OCI-LY3 (cell line): ENCODE measurements at regions not wholly inside any gene's neighbourhood (a gene's known extent, or its start where the extent isn't known, plus 50 kb on each side); places are given as distances from the start of the nearest gene placed in this dataset.

ENCODE experiments used
- H2AFZ ChIP-seq: fragments of 200-600, 300-600 bp; shearing (Covaris generic); 2 replicates; pipeline ENCODE4 v1.6.0; 2014; ENCODE audit warnings: antibody characterized with exemption, low read depth, low read length
- H3K27ac ChIP-seq: fragments of 200-600, 300-600 bp; sonication (generic); 2 replicates; pipeline ENCODE4 v1.5.1; 2014; ENCODE audit warnings: mild to moderate bottlenecking, low read length, moderate library complexity, mixed read lengths
- H3K27me3 ChIP-seq: fragments of 200-600, 300-600 bp; sonication (generic); 2 replicates; pipeline ENCODE4 v1.6.1; 2014; ENCODE audit warnings: low read depth, low read length, mixed read lengths
- H3K36me3 ChIP-seq: fragments of 200-600, 300-600 bp; sonication (generic); replicated peaks from 2 replicates; pipeline ENCODE3; 2014; ENCODE audit warnings: low read depth, low read length, mixed read lengths
- H3K4me1 ChIP-seq: fragments of 300-600, 200-600 bp; sonication (generic); 2 replicates; pipeline ENCODE4 v1.6.1; 2014; ENCODE audit warnings: low read length, mixed read lengths
- H3K4me2 ChIP-seq: fragments of 200-600, 300-600 bp; sonication (generic); 2 replicates; pipeline ENCODE4 v1.6.1; 2014; ENCODE audit warnings: low read length, mixed read lengths
- H3K4me3 ChIP-seq: fragments of 300-600, 200-600 bp; sonication (generic); 2 replicates; pipeline ENCODE4 v1.5.1; 2014; ENCODE audit warnings: antibody characterized with exemption, mild to moderate bottlenecking, low read length, moderate library complexity
- H3K79me2 ChIP-seq: fragments of 300-600, 200-600 bp; shearing (Covaris generic); 2 replicates; pipeline ENCODE4 v1.6.1; 2014; ENCODE audit warnings: mild to moderate bottlenecking, low read length, mixed read lengths
- H3K9ac ChIP-seq: fragments of 300-600, 200-600 bp; shearing (Covaris generic); 2 replicates; pipeline ENCODE4 v1.6.0; 2014; ENCODE audit warnings: mild to moderate bottlenecking, low read length, moderate library complexity
- H3K9me3 ChIP-seq: fragments of 200-600, 300-600 bp; shearing (Covaris generic); 2 replicates; pipeline ENCODE4 v1.6.1; 2014; ENCODE audit warnings: low read length, mixed read lengths; ENCODE audit not compliant: insufficient read depth
- H4K20me1 ChIP-seq: fragments of 200-600, 300-600 bp; sonication (generic); 2 replicates; pipeline ENCODE4 v1.6.1; 2016; ENCODE audit warnings: low read length, mixed read lengths; ENCODE audit not compliant: insufficient read depth
- EZH2phosphoT487 ChIP-seq: fragments of 200-600 bp; shearing (Covaris generic); IDR thresholded peaks from 2 replicates; pipeline ENCODE4 v1.6.1; 2018; ENCODE audit warnings: antibody characterized with exemption, mixed run types, low read depth
- TF ChIP-seq, protein P1 (sequence below): fragments of 200-600, 300-600 bp; sonication (generic); IDR thresholded peaks from 2 replicates; pipeline ENCODE4 v1.5.1; 2014; ENCODE audit warnings: antibody characterized with exemption, low read length, low read depth

DNA sequence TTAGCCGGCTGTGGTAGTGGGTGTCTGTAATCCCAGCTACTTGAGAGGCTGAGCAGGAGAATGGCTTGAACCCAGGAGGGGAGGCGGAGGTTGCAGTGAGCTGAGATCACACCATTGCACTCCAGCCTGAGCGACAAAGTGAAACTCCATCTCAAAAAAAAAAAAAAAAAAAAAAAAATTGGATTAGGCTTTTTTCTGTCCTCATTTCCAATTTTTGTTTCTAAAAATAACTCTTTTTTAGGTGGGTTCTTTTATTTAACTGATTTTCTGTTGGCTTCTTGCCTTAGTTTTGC is 863.7 kb downstream of the LRFN5 start:
- H3K9me3 ChIP-seq, result no peaks in the 10 kb centered on the region
- peaks cover 8% of the 10 kb centered on the region for H3K4me1 ChIP-seq
- peak overlapping the region; percentile 96 for H2AFZ ChIP-seq
- TF ChIP-seq EZH2phosphoT487, result no peak
- TF ChIP-seq, protein P1, sequence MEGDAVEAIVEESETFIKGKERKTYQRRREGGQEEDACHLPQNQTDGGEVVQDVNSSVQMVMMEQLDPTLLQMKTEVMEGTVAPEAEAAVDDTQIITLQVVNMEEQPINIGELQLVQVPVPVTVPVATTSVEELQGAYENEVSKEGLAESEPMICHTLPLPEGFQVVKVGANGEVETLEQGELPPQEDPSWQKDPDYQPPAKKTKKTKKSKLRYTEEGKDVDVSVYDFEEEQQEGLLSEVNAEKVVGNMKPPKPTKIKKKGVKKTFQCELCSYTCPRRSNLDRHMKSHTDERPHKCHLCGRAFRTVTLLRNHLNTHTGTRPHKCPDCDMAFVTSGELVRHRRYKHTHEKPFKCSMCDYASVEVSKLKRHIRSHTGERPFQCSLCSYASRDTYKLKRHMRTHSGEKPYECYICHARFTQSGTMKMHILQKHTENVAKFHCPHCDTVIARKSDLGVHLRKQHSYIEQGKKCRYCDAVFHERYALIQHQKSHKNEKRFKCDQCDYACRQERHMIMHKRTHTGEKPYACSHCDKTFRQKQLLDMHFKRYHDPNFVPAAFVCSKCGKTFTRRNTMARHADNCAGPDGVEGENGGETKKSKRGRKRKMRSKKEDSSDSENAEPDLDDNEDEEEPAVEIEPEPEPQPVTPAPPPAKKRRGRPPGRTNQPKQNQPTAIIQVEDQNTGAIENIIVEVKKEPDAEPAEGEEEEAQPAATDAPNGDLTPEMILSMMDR, result no peak
- no peaks in the 10 kb centered on the region for H3K27me3 ChIP-seq
- H4K20me1 ChIP-seq, result no peaks in the 10 kb centered on the region
- H3K4me2 ChIP-seq, result peak overlapping the region; percentile 84
- H3K27ac ChIP-seq, result peak overlapping the region; percentile 45; the same call in 1 of the 2 replicates
- H3K36me3 ChIP-seq, result no peaks in the 10 kb centered on the region
- H3K79me2 ChIP-seq, result no peaks in the 10 kb centered on the region
- peak overlapping the region; percentile 61 for H3K9ac ChIP-seq
- peak overlapping the region; percentile 71 for H3K4me3 ChIP-seq

DNA sequence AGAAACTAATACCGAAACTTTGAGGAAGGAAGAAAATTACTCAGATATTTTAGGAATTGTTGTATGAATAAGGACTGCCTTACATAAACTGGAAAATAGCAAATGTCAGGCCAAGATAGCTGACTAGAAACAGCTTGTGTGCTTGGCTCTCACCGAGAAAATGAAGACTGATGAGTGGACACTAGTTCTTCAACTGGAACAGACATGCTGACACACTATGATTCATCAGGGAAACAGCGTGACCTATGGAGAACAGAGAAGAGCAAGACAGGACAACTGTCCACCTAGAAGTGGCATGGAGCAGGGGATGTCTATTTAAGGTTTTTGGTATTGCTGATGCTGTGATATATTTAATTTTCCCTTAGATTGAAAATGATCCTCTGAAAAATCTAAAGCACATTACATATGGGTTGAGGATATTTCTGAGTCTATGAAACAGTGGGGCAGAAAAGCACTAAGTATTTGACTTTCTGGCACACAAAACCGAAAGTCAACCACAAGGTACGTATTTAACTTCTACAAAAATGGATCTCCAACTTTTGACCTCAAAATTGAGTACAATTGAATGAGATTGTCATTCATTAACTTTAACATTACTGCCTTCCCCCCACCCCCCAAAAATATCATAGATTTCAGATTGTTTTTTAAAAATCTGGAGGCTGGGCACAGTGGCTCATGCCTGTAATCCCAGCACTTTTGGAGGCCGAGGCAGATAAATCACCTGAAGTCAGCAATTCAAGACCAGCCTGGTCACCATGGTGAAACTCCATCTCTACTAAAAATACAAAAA is 863.2 kb downstream of the LRFN5 start:
- no peaks in the 10 kb centered on the region for H4K20me1 ChIP-seq
- H2AFZ ChIP-seq, result peak overlapping the region; percentile 96
- H3K4me3 ChIP-seq, result peak overlapping the region; percentile 71
- no peaks in the 10 kb centered on the region for H3K79me2 ChIP-seq
- no peaks in the 10 kb centered on the region for H3K27me3 ChIP-seq
- H3K27ac ChIP-seq, result peak overlapping the region; percentile 45; the same call in 1 of the 2 replicates
- peaks cover 8% of the 10 kb centered on the region for H3K4me1 ChIP-seq
- H3K36me3 ChIP-seq, result no peaks in the 10 kb centered on the region
- H3K9me3 ChIP-seq, result no peaks in the 10 kb centered on the region
- TF ChIP-seq, protein P1, result no peak
- TF ChIP-seq EZH2phosphoT487, result no peak
- H3K9ac ChIP-seq, result peak overlapping the region; percentile 61
- H3K4me2 ChIP-seq, result peak overlapping the region; percentile 84

DNA sequence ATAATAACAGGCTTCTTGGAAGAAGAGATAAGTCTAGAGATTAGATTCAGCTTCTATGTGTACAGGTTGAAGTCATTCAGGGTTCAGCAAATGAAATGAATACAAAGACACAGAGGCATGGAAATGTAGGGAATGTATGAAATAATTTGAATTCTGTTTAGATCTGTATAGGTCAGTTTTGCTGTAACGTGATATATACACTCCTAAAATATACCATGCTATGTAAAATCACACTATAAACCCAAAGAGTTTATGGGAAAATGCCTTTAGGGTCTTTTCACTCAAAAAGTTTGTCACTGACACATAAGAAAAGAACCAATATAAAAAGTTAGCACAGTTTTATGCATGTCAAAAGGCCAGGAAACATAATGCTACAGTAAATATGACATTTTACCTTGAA is 854.0 kb downstream of the LRFN5 start:
- H3K27me3 ChIP-seq, result no peaks in the 10 kb centered on the region
- no peak overlapping the region for H2AFZ ChIP-seq
- H3K4me1 ChIP-seq, result no peaks in the 10 kb centered on the region
- H3K4me3 ChIP-seq, result no peak overlapping the region
- no peaks in the 10 kb centered on the region; the same call in 1 of the 2 replicates for H3K9me3 ChIP-seq
- no peaks in the 10 kb centered on the region for H4K20me1 ChIP-seq
- no peak overlapping the region for H3K27ac ChIP-seq
- H3K4me2 ChIP-seq, result no peak overlapping the region
- TF ChIP-seq, protein P1, result no peak
- TF ChIP-seq EZH2phosphoT487, result no peak
- no peaks in the 10 kb centered on the region for H3K36me3 ChIP-seq
- H3K79me2 ChIP-seq, result no peaks in the 10 kb centered on the region
- H3K9ac ChIP-seq, result no peak overlapping the region

- Histone ChIP-seq H3K4me3 (no peak overlapping the region), H3K27ac (no peak overlapping the region), H3K36me3 (no peaks in the 10 kb centered on the region), H3K4me1 (no peaks in the 10 kb centered on the region), H3K79me2 (no peaks in the 10 kb centered on the region), H4K20me1 (no peaks in the 10 kb centered on the region), H3K4me2 (no peak overlapping the region), H2AFZ (no peak overlapping the region), H3K9ac (no peak overlapping the region), H3K9me3 (no peaks in the 10 kb centered on the region; the same call in 1 of the 2 replicates), H3K27me3 (no peaks in the 10 kb centered on the region)
- TF ChIP-seq, protein P1, result no peak
- no peak for TF ChIP-seq EZH2phosphoT487
Measured at GRCh38 chr14:42459171-42459685, 852.6 kb downstream of the LRFN5 start.
